A673 (cell line): ENCODE measurements at regions not wholly inside any gene's neighbourhood (a gene's known extent, or its start where the extent isn't known, plus 50 kb on each side); places are given as distances from the start of the nearest gene placed in this dataset.

ENCODE experiments used
- BruUV-seq: library from RNA; stranded (reverse); fragments of 400-500 nt; replicated peaks from 2 replicates; lab custom pipeline; 2021; lab: Mats Ljungman, UMichigan
- CTCF ChIA-PET: fragments of 300-600 bp; sonication (Branson Sonifier 250); formaldehyde crosslinking; loops from one replicate; lab custom pipeline; 2022; ENCODE audit warnings: antibody characterized with exemption; lab: Charles Lee
- POLR2A ChIA-PET: fragments of 300-600 bp; sonication (Branson Sonifier 250); formaldehyde crosslinking; loops from one replicate; lab custom pipeline; 2022; ENCODE audit warnings: antibody characterized with exemption; ENCODE audit not compliant: low non-redundant PET; lab: Charles Lee
- DNase-seq: peaks from one replicate; pipeline ENCODE4 v3.0.0-alpha.2; 2015; ENCODE audit warnings: low spot score
- H3K27ac ChIP-seq: fragments of 200-600 bp; sonication (generic); 2 replicates; pipeline ENCODE4 v1.5.1; 2016; ENCODE audit warnings: mixed run types, low read depth, mild to moderate bottlenecking, mixed read lengths, antibody characterized with exemption, low read length; ENCODE audit not compliant: poor library complexity, severe bottlenecking
- H3K27me3 ChIP-seq: fragments of 200-600 bp; sonication (generic); replicated peaks from 2 replicates; pipeline ENCODE4 v1.6.1; 2017; ENCODE audit warnings: mixed run types, low read depth, mild to moderate bottlenecking, mixed read lengths, antibody characterized with exemption, low read length; ENCODE audit not compliant: insufficient read depth, poor library complexity
- H3K36me3 ChIP-seq: fragments of 200-600 bp; sonication (generic); 2 replicates; pipeline ENCODE4 v1.6.1; 2016; ENCODE audit warnings: mixed run types, mild to moderate bottlenecking, mixed read lengths, antibody characterized with exemption, low read length; ENCODE audit not compliant: insufficient read depth, poor library complexity, severe bottlenecking
- H3K4me1 ChIP-seq: fragments of 200-600 bp; sonication (generic); 2 replicates; pipeline ENCODE4 v1.6.1; 2017; ENCODE audit warnings: mixed run types, mild to moderate bottlenecking, mixed read lengths, antibody characterized with exemption, low read length; ENCODE audit not compliant: insufficient read depth, poor library complexity, severe bottlenecking
- H3K4me3 ChIP-seq: fragments of 200-600 bp; sonication (generic); 2 replicates; pipeline ENCODE4 v1.5.1; 2016; ENCODE audit warnings: low read depth, mixed run types, mild to moderate bottlenecking, mixed read lengths, low read length; ENCODE audit not compliant: poor library complexity, severe bottlenecking
- H3K9me3 ChIP-seq: fragments of 200-600 bp; sonication (generic); 2 replicates; pipeline ENCODE4 v1.6.1; 2016; ENCODE audit warnings: mixed run types, low read depth, mild to moderate bottlenecking, mixed read lengths, antibody characterized with exemption, low read length; ENCODE audit not compliant: poor library complexity, severe bottlenecking
- CTCF ChIP-seq: fragments of 300-800, 200-600 bp; sonication (generic); conservative IDR thresholded peaks from 2 replicates; pipeline ENCODE4 v1.5.1; 2017; ENCODE audit warnings: low read depth, mild to moderate bottlenecking, antibody characterized with exemption, low read length, moderate library complexity, mixed read lengths
- EZH2 ChIP-seq: fragments of 200-600 bp; sonication (generic); IDR thresholded peaks from 2 replicates; pipeline ENCODE4 v1.6.1; 2017; ENCODE audit warnings: borderline replicate concordance, low read depth, mild to moderate bottlenecking, mixed read lengths, antibody characterized with exemption, low read length; ENCODE audit not compliant: poor library complexity, severe bottlenecking
- intact Hi-C: fragments of 100-400 bp; cut with micrococcal nuclease; formaldehyde crosslinking; loops from one replicate; pipeline ENCODE4 v1.10.0; 2022; ENCODE audit not compliant: unreplicated experiment

GRCh38 chr4:112807083-112807482, 170.1 kb downstream of the LARP7 start:
- CTCF ChIA-PET: no interaction called here
- POLR2A ChIA-PET: no interaction called here
- no peaks in the 10 kb centered on the region for H3K27me3 ChIP-seq
- H3K27ac ChIP-seq: no peak overlapping the region
- intact Hi-C loops: no loop called here
- no peaks in the 10 kb centered on the region for H3K4me1 ChIP-seq
- no peaks in the 10 kb centered on the region for H3K9me3 ChIP-seq
- BruUV-seq: no TSS peak
- no peak for DNase-seq
- H3K4me3 ChIP-seq: no peak overlapping the region
- H3K36me3 ChIP-seq: no peaks in the 10 kb centered on the region
- TF ChIP-seq CTCF (no peak), EZH2 (no peak)

- BruUV-seq: no TSS peak
Observed at GRCh38 chr4:112808001-112808400, 171.1 kb downstream of the LARP7 start.

GRCh38 chr4:112813790-112814189, 176.8 kb downstream of the LARP7 start:
- intact Hi-C loops: no loop called here
- POLR2A ChIA-PET: no interaction called here

More at GRCh38 chr4:112808001-112808400, 171.1 kb downstream of the LARP7 start:
- ChIA-PET POLR2A (no interaction called here), CTCF (no interaction called here)
- H3K4me1 ChIP-seq: no peaks in the 10 kb centered on the region
- H3K9me3 ChIP-seq: no peaks in the 10 kb centered on the region
- intact Hi-C loops: no loop called here
- H3K4me3 ChIP-seq: no peak overlapping the region
- DNase-seq: peak; percentile 37
- no peak for TF ChIP-seq CTCF
- TF ChIP-seq EZH2: no peak
- no peaks in the 10 kb centered on the region for H3K27me3 ChIP-seq
- H3K36me3 ChIP-seq: no peaks in the 10 kb centered on the region
- H3K27ac ChIP-seq: no peak overlapping the region

More at GRCh38 chr4:112813790-112814189, 176.8 kb downstream of the LARP7 start:
- H3K27ac ChIP-seq: no peak overlapping the region
- H3K36me3 ChIP-seq: no peaks in the 10 kb centered on the region
- H3K9me3 ChIP-seq: no peaks in the 10 kb centered on the region
- H3K4me1 ChIP-seq: peaks cover 3% of the 10 kb centered on the region
- BruUV-seq: no TSS peak
- H3K4me3 ChIP-seq: no peak overlapping the region
- TF ChIP-seq CTCF: no peak
- no peak for TF ChIP-seq EZH2
- no peak for DNase-seq
- CTCF ChIA-PET: interaction anchor here (0.7 kb wide), 1 partner anchor 128 kb away, joined by 5 read pairs; no protein-coding TSS in a partner anchor
- no peaks in the 10 kb centered on the region for H3K27me3 ChIP-seq
